HEK293 (cell line): ENCODE measurements at regions not wholly inside any gene's neighbourhood (a gene's known extent, or its start where the extent isn't known, plus 50 kb on each side); places are given as distances from the start of the nearest gene placed in this dataset.

Source experiments
- BCL11B ChIP-seq: fragments of 450-650 bp; formaldehyde crosslinking; IDR thresholded peaks from 2 replicates; pipeline ENCODE4 v1.5.1; 2016; ENCODE audit warnings: low read depth, missing biosample characterization, missing genetic modification characterization
- RBAK ChIP-seq: fragments of 450-650 bp; formaldehyde crosslinking; IDR thresholded peaks from 2 replicates; pipeline ENCODE4 v1.5.1; 2016; ENCODE audit warnings: missing biosample characterization, missing genetic modification characterization
- ZBTB1 ChIP-seq: fragments of 450-650 bp; formaldehyde crosslinking; IDR thresholded peaks from 2 replicates; pipeline ENCODE4 v1.5.1; 2016; ENCODE audit warnings: missing biosample characterization, missing genetic modification characterization
- ZBTB7A ChIP-seq: fragments of 450-650 bp; formaldehyde crosslinking; IDR thresholded peaks from 2 replicates; pipeline ENCODE4 v1.5.1; 2016; ENCODE audit warnings: low read depth, missing biosample characterization, missing genetic modification characterization
- ZIC2 ChIP-seq: fragments of 450-650 bp; formaldehyde crosslinking; IDR thresholded peaks from 2 replicates; pipeline ENCODE4 v1.5.1; 2016; ENCODE audit warnings: missing biosample characterization, missing genetic modification characterization
- ZNF138 ChIP-seq: fragments of 450-650 bp; formaldehyde crosslinking; IDR thresholded peaks from 2 replicates; pipeline ENCODE4 v1.5.1; 2016; ENCODE audit warnings: missing biosample characterization, missing genetic modification characterization, borderline replicate concordance
- ZNF629 ChIP-seq: fragments of 450-650 bp; formaldehyde crosslinking; IDR thresholded peaks from 2 replicates; pipeline ENCODE4 v1.5.1; 2017; ENCODE audit warnings: missing biosample characterization, missing genetic modification characterization
- ZNF777 ChIP-seq: fragments of 450-650 bp; formaldehyde crosslinking; IDR thresholded peaks from 2 replicates; pipeline ENCODE4 v1.5.1; 2017; ENCODE audit warnings: missing biosample characterization, missing genetic modification characterization, borderline replicate concordance
- TF ChIP-seq, protein P1 (sequence below): fragments of 450-650 bp; formaldehyde crosslinking; IDR thresholded peaks from 2 replicates; pipeline ENCODE4 v1.5.1; 2017; ENCODE audit warnings: missing biosample characterization, missing genetic modification characterization
- TF ChIP-seq, protein P2 (sequence below): fragments of 450-650 bp; formaldehyde crosslinking; IDR thresholded peaks from 2 replicates; pipeline ENCODE4 v1.5.1; 2016; ENCODE audit warnings: missing biosample characterization, missing genetic modification characterization
- TF ChIP-seq, protein P3 (sequence below): fragments of 450-650 bp; formaldehyde crosslinking; conservative IDR thresholded peaks from 2 replicates; pipeline ENCODE4 v1.5.1; 2016; ENCODE audit warnings: low read depth, missing biosample characterization, missing genetic modification characterization
- TF ChIP-seq, protein P4 (sequence below): fragments of 450-650 bp; formaldehyde crosslinking; IDR thresholded peaks from 2 replicates; pipeline ENCODE4 v1.5.1; 2016; ENCODE audit warnings: missing biosample characterization, missing genetic modification characterization
- TF ChIP-seq, protein P5 (sequence below): fragments of 450-650 bp; formaldehyde crosslinking; IDR thresholded peaks from 2 replicates; pipeline ENCODE4 v1.5.1; 2016; ENCODE audit warnings: missing biosample characterization, missing genetic modification characterization

DNA sequence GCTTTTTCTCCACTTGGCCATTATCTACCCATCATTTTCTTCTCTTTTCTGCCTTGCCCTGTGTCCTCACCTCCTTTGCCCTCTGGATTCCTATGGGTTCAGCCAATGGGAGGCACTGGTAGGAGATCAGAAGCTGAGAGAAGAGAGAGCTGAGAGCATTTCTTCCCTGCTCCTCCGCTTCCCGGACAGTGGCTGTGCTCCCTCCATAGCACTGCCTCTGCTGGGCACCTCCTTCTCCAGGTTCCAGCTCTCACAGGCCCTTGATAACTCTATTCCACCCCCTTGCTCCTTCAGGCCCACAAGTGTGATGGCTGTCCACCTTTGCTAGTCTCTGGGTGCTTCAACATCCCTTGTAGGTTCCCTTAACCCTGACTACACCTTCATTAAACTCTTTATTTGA lies 79.6 kb downstream of the LSM5 start:
- TF ChIP-seq, protein P1, sequence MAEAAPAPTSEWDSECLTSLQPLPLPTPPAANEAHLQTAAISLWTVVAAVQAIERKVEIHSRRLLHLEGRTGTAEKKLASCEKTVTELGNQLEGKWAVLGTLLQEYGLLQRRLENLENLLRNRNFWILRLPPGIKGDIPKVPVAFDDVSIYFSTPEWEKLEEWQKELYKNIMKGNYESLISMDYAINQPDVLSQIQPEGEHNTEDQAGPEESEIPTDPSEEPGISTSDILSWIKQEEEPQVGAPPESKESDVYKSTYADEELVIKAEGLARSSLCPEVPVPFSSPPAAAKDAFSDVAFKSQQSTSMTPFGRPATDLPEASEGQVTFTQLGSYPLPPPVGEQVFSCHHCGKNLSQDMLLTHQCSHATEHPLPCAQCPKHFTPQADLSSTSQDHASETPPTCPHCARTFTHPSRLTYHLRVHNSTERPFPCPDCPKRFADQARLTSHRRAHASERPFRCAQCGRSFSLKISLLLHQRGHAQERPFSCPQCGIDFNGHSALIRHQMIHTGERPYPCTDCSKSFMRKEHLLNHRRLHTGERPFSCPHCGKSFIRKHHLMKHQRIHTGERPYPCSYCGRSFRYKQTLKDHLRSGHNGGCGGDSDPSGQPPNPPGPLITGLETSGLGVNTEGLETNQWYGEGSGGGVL (tag by site-specific recombination), result no peak
- TF ChIP-seq ZNF138, result no peak
- TF ChIP-seq, protein P2, sequence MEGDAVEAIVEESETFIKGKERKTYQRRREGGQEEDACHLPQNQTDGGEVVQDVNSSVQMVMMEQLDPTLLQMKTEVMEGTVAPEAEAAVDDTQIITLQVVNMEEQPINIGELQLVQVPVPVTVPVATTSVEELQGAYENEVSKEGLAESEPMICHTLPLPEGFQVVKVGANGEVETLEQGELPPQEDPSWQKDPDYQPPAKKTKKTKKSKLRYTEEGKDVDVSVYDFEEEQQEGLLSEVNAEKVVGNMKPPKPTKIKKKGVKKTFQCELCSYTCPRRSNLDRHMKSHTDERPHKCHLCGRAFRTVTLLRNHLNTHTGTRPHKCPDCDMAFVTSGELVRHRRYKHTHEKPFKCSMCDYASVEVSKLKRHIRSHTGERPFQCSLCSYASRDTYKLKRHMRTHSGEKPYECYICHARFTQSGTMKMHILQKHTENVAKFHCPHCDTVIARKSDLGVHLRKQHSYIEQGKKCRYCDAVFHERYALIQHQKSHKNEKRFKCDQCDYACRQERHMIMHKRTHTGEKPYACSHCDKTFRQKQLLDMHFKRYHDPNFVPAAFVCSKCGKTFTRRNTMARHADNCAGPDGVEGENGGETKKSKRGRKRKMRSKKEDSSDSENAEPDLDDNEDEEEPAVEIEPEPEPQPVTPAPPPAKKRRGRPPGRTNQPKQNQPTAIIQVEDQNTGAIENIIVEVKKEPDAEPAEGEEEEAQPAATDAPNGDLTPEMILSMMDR (tag by site-specific recombination), result no peak
- TF ChIP-seq, protein P3, sequence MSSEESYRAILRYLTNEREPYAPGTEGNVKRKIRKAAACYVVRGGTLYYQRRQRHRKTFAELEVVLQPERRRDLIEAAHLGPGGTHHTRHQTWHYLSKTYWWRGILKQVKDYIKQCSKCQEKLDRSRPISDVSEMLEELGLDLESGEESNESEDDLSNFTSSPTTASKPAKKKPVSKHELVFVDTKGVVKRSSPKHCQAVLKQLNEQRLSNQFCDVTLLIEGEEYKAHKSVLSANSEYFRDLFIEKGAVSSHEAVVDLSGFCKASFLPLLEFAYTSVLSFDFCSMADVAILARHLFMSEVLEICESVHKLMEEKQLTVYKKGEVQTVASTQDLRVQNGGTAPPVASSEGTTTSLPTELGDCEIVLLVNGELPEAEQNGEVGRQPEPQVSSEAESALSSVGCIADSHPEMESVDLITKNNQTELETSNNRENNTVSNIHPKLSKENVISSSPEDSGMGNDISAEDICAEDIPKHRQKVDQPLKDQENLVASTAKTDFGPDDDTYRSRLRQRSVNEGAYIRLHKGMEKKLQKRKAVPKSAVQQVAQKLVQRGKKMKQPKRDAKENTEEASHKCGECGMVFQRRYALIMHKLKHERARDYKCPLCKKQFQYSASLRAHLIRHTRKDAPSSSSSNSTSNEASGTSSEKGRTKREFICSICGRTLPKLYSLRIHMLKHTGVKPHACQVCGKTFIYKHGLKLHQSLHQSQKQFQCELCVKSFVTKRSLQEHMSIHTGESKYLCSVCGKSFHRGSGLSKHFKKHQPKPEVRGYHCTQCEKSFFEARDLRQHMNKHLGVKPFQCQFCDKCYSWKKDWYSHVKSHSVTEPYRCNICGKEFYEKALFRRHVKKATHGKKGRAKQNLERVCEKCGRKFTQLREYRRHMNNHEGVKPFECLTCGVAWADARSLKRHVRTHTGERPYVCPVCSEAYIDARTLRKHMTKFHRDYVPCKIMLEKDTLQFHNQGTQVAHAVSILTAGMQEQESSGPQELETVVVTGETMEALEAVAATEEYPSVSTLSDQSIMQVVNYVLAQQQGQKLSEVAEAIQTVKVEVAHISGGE, result no peak
- no peak for TF ChIP-seq RBAK (tag by site-specific recombination)
- no peak for TF ChIP-seq ZNF629
- no peak for TF ChIP-seq ZBTB7A
- TF ChIP-seq BCL11B (tag by site-specific recombination), result no peak
- TF ChIP-seq ZIC2, result no peak
- TF ChIP-seq ZBTB1 (tag by site-specific recombination), result no peak
- TF ChIP-seq ZNF777 (tag by site-specific recombination), result no peak
- TF ChIP-seq, protein P4, sequence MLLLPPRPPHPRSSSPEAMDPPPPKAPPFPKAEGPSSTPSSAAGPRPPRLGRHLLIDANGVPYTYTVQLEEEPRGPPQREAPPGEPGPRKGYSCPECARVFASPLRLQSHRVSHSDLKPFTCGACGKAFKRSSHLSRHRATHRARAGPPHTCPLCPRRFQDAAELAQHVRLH (tag by site-specific recombination), result no peak
- TF ChIP-seq, protein P5, sequence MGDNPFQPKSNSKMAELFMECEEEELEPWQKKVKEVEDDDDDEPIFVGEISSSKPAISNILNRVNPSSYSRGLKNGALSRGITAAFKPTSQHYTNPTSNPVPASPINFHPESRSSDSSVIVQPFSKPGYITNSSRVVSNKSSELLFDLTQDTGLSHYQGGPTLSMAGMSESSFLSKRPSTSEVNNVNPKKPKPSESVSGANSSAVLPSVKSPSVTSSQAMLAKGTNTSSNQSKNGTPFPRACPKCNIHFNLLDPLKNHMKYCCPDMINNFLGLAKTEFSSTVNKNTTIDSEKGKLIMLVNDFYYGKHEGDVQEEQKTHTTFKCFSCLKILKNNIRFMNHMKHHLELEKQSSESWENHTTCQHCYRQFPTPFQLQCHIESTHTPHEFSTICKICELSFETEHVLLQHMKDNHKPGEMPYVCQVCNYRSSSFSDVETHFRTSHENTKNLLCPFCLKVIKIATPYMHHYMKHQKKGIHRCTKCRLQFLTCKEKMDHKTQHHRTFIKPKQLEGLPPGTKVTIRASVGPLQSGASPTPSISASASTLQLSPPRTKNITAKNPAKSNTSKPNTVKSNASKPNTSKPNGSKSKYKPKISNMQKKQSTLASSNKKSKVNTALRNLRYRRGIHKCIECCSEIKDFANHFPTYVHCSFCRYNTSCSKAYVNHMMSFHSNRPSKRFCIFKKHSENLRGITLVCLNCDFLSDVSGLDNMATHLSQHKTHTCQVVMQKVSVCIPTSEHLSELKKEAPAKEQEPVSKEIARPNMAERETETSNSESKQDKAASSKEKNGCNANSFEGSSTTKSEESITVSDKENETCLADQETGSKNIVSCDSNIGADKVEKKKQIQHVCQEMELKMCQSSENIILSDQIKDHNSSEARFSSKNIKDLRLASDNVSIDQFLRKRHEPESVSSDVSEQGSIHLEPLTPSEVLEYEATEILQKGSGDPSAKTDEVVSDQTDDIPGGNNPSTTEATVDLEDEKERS (tag by site-specific recombination), result no peak
